GM21576 (cell line): ENCODE measurements at regions not wholly inside any gene's neighbourhood (a gene's known extent, or its start where the extent isn't known, plus 50 kb on each side); places are given as distances from the start of the nearest gene placed in this dataset.

Source experiments
- ATAC-seq: cut with Tn5 transposase; IDR thresholded peaks from one replicate; pipeline ENCODE4 v1.9.1; 2021; ENCODE audit warnings: mild to moderate bottlenecking, moderate library complexity; ENCODE audit not compliant: unreplicated experiment

- ATAC-seq: no peak
Measured at GRCh38 chr5:167894631-167895472, 396.6 kb upstream of the WWC1 start.

GRCh38 chr5:167895899-167896659 is 395.4 kb upstream of the WWC1 start:
- ATAC-seq: no peak

GRCh38 chr5:167896814-167897213 is 394.6 kb upstream of the WWC1 start:
- ATAC-seq: no peak

DNA sequence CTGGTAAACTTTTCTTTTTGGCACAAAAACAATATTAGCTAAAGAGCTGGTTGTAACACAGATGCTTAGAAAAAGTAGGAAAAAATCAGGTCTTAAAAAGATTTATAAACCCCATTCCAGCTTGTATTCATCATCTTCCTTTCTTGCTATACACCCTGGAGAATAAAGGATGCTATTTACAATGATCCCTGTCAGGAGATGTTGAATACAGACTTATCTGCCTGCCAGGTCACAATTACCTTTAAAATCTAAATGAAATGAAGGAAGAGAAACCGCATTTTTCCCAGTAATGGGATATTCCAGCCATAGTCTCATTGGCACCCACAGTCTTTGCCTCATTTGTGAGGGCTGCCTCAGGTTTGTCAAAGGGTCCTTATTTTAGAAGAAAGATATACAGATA is 394.1 kb upstream of the WWC1 start:
- no peak for ATAC-seq

GRCh38 chr5:167898361-167899042 is 392.9 kb upstream of the WWC1 start:
- no peak for ATAC-seq

GRCh38 chr5:167899490-167900070 is 391.9 kb upstream of the WWC1 start:
- no peak for ATAC-seq

DNA sequence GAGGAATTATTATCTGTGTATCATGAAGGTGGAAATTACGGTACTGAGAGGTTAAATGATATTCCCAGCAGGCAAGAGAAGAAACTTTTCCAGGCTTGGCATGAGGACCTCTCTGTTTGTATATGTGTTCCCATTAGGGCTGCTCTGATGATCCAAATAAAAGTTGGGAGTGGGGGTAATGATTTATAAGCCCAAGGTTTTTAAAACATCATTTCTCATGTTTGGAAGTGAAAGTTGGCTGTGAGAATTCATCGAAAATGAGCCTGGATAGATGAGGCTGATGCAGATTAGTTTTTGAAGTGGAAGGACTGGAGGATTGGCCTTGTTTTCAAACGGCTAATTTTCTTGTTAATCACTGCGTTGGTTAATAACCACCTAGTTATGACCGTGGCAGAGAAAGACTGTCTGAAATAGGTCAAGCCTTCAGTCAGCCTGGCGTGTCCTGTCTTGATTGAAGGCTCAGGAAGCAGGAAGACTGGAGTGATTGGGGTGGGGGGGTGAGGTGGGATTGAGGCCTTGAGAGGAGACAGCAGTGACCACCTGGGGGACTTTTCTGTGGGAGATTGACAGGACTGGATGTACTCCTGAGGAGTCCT is 391.0 kb upstream of the WWC1 start:
- no peak for ATAC-seq

GRCh38 chr5:167902298-167902697 is 389.1 kb upstream of the WWC1 start:
- no peak for ATAC-seq

- no peak for ATAC-seq
Measured at GRCh38 chr5:167903243-167903642, 388.2 kb upstream of the WWC1 start.

- ATAC-seq: no peak
Measured at GRCh38 chr5:167903659-167904058, 387.8 kb upstream of the WWC1 start.

DNA sequence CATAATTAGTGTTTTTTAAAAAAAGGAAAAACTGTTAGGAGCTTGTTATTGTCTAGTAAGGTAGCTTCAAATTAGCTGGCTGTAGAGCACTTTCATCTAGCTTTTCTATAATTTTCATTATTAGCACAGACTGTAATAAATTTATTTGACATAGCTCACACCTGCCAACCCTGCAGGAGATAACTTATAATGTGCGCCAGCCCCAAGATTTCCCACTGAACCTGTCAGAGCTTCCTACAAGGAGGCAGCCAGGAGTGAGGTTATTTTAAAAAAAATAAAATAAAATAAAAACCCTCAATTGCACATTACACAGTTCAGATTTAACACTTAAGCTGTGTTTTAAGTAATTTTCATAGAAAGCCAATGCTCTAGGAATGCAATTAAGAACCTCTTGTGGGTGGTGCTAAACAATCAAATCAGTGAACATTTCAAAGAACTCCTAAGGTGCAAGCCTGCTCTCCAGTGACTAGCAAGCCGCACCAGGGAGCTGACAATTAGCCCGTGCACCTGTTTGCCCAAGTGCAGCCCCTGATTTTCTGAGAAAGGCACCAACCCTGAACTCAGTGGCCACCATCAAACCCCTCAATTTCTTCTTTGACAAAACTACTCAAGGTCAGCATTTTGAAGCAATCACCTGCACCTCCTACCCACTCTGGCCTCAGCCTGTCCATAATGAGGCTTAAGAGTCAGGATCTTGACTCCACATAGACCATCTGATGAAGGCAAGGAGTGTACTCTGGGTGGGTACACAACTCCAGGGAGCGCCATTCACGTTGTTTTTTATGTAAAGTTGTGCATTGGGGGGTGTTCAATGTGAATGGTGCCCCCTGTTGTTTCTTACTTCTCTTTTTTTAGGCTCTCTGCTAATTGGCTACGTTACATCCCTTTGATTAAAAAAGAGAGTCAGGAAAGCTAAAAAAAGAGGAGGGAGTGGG is 385.3 kb upstream of the WWC1 start:
- no peak for ATAC-seq

- ATAC-seq: no peak
Measured at GRCh38 chr5:167908606-167909005, 382.8 kb upstream of the WWC1 start.

- ATAC-seq: no peak
Measured at GRCh38 chr5:167912941-167913665, 378.3 kb upstream of the WWC1 start.

GRCh38 chr5:167915237-167915636 is 376.2 kb upstream of the WWC1 start:
- ATAC-seq: no peak

DNA sequence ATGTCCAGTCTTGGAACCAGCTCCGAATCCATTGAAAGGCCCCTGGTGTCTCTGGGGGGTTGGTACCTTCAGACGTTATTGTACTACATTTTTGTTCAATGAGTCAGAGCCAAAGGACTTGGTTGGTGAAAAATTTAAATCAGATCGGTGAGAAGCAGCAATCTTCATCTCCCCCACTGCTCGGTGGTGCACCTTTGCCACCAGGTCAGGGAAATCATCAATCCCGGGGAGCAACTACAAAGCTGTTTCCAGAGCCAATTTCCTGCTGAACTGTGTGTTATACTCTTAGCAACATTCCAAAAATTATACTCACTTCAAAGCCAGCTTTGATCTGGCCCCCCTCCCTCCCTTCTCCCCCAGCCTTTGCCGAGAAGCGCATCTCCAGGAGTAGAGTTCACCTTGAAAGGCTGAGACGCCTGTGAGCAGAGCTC is 375.2 kb upstream of the WWC1 start:
- no peak for ATAC-seq

- ATAC-seq: no peak
Measured at GRCh38 chr5:167916706-167917105, 374.7 kb upstream of the WWC1 start.

DNA sequence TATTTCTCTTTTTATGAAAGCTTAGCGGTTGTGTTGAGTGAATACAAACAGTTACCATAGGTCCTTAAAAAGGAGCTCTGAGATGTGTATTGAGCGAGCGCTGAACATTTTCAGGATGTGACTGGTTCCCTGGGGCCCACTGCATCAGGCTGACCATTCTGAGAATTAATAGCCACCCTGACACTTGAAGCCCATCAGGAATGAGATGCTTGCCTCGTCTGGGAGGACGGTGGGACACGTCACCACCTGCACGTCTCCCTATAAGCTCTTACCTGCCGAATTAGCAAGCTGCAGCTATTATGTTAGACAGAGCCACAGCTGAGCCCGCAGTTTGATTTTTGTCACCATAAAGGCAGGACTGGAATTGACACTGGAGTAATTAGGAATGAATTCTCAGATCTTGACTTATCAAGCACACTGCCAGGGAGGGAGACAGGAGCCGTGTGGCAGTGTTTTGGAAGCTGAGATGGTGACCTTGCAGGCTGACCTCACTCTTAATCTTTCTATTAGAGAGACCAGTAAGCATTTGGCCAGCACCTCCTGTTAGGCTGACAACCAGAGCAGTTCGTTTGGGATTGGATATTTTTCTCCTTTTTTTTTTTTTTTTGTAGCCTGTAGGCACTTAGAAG is 373.1 kb upstream of the WWC1 start:
- ATAC-seq: no peak

DNA sequence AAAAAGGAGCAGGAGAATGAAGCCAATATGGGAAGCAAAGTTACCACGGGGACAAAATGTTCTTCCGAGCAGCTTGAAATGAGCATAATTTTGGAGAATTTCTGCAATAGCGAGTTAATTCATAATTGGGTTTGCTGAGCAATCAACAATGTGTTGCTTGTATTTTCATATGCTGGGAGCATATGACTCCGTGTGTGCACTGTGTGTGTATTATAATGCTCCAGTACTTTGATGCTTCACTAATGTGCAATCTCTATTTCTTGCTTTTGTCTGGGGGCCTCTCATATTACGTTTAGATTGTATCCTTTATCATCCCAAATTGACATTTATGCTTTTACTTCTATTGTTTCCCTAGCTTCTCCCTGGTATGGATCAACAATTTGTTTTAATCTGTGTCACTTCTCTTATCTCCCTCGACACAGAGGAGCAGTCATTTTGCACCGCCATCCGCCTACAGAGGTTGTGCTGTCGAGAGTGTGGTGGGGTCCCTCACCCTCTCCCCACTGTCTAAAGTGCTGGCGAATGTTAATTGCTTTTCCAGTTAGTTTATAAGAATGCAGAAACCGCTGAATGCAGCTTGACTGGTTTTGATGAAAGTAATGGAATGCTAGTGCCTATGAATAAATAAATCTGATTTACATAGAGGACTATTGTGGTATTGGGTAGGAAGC is 372.5 kb upstream of the WWC1 start:
- ATAC-seq: no peak
